GM12872 (cell line): ENCODE measurements at regions not wholly inside any gene's neighbourhood (a gene's known extent, or its start where the extent isn't known, plus 50 kb on each side); places are given as distances from the start of the nearest gene placed in this dataset.

Experiments used
- CTCF ChIP-seq: IDR thresholded peaks from 3 replicates; pipeline ENCODE4 v1.5.1; 2011; ENCODE audit warnings: low read depth, mild to moderate bottlenecking, low read length, moderate library complexity; ENCODE audit not compliant: insufficient read depth

- no peak for TF ChIP-seq CTCF
These were observed 244.1 kb upstream of the SEMA6D start for GRCh38 chr15:47473106-47473725.

GRCh38 chr15:47473832-47474231 is 243.5 kb upstream of the SEMA6D start:
- TF ChIP-seq CTCF = no peak

DNA sequence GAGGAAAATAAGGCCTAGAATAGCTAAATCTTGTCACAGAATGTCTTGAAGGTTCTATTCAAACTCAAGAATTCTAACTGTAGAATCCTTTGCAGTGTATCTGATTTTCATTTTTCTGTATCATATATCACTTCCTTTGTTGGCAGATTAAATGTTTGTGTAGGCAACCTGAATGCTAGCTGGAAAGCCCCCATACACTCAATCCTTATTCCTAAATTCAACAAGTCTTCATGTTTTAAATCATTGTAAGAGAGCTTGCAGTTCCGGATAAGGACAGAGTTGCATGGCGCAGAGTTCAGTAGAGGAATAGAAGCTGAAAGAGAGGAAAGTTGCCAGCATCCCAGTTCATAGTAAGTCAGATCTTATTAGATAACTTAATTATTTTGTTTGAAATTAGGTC is 242.0 kb upstream of the SEMA6D start:
- no peak for TF ChIP-seq CTCF

GRCh38 chr15:47477341-47477740 is 240.0 kb upstream of the SEMA6D start:
- no peak for TF ChIP-seq CTCF

- TF ChIP-seq CTCF = no peak
These were observed 233.2 kb upstream of the SEMA6D start for GRCh38 chr15:47484059-47484458.

DNA sequence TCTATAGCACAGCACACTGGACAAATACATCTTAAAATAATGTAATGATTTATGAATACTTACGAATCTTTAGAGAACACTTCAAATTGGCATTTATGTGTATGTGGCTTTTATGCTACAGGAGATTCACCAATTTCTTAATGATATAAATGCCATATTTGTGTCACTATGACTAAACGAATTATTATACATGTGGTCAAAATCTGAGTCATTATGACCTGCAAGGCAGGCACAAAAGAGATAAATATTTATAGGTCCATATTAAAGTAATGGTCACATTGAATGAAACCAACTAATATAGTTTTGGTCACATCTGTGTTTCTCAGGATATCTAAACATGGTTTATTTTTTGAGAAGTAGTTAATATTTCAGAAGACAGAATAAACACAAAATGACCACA is 232.3 kb upstream of the SEMA6D start:
- TF ChIP-seq CTCF = no peak

GRCh38 chr15:47485419-47485818 is 231.9 kb upstream of the SEMA6D start:
- TF ChIP-seq CTCF = no peak

- no peak for TF ChIP-seq CTCF
These were observed 231.3 kb upstream of the SEMA6D start for GRCh38 chr15:47486040-47486439.
